ENCODE measurements at regions not wholly inside any gene's neighbourhood (a gene's known extent, or its start where the extent isn't known, plus 50 kb on each side); places are given as distances from the start of the nearest gene placed in this dataset.
"Not testable (repeated sequence)": the region's sequence is repeated elsewhere in the genome, so short reads cannot be mapped to it uniquely, and the experiment has no call there.

DNA sequence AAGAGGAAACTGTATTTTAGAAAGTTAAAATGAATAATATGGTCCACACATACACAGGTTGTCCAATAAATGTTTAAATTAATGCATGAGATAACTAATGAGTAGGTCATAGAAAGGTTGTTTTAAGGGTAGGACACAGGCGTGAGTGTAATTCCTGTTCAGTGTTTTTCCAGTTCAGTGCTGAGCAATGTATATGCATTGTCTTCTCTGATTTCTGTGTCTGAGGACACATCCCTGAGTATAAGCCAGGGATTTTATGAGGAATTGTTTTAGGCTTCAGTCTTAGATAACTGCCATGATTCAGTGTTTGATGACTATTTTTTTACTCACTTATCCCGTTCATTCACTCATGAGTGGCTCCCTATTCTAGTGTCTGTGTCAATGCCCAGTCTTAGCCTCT, 298.5 kb upstream of the TBX18 start:
- DNase-seq (ENCODE audit: extremely low read depth, low read depth) = no peak
- no peak overlapping the region for H3K4me3 ChIP-seq (replicated peaks; ENCODE audit: low read depth, low read length)
- TF ChIP-seq, protein P1, sequence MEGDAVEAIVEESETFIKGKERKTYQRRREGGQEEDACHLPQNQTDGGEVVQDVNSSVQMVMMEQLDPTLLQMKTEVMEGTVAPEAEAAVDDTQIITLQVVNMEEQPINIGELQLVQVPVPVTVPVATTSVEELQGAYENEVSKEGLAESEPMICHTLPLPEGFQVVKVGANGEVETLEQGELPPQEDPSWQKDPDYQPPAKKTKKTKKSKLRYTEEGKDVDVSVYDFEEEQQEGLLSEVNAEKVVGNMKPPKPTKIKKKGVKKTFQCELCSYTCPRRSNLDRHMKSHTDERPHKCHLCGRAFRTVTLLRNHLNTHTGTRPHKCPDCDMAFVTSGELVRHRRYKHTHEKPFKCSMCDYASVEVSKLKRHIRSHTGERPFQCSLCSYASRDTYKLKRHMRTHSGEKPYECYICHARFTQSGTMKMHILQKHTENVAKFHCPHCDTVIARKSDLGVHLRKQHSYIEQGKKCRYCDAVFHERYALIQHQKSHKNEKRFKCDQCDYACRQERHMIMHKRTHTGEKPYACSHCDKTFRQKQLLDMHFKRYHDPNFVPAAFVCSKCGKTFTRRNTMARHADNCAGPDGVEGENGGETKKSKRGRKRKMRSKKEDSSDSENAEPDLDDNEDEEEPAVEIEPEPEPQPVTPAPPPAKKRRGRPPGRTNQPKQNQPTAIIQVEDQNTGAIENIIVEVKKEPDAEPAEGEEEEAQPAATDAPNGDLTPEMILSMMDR (IDR thresholded peaks at IDR 0.05; ENCODE audit: low read depth, low read length, missing control alignments) = no peak

GRCh38 chr6:85058806-85059205, 294.4 kb upstream of the TBX18 start:
- no peak for DNase-seq (ENCODE audit: extremely low read depth, low read depth)
- no peak overlapping the region for H3K4me3 ChIP-seq (replicated peaks; ENCODE audit: low read depth, low read length)
- TF ChIP-seq, protein P1 (IDR thresholded peaks at IDR 0.05; ENCODE audit: low read depth, low read length, missing control alignments) = no peak

- DNase-seq (ENCODE audit: extremely low read depth, low read depth) = no peak
- TF ChIP-seq, protein P1 (IDR thresholded peaks at IDR 0.05; ENCODE audit: low read depth, low read length, missing control alignments) = no peak
- H3K4me3 ChIP-seq (replicated peaks; ENCODE audit: low read depth, low read length) = no peak overlapping the region
Measured at GRCh38 chr6:85050149-85050548, 285.8 kb upstream of the TBX18 start.

- TF ChIP-seq, protein P1 (IDR thresholded peaks at IDR 0.05; ENCODE audit: low read depth, low read length, missing control alignments) = no peak
- no peak overlapping the region for H3K4me3 ChIP-seq (replicated peaks; ENCODE audit: low read depth, low read length)
- no peak for DNase-seq (ENCODE audit: extremely low read depth, low read depth)
Measured at GRCh38 chr6:85049282-85049681, 284.9 kb upstream of the TBX18 start.

- H3K4me3 ChIP-seq (replicated peaks; ENCODE audit: low read depth, low read length) = no peak overlapping the region
- TF ChIP-seq, protein P1 (IDR thresholded peaks at IDR 0.05; ENCODE audit: low read depth, low read length, missing control alignments) = no peak
- DNase-seq (ENCODE audit: extremely low read depth, low read depth) = no peak
Measured at GRCh38 chr6:85047818-85048217, 283.4 kb upstream of the TBX18 start.

DNA sequence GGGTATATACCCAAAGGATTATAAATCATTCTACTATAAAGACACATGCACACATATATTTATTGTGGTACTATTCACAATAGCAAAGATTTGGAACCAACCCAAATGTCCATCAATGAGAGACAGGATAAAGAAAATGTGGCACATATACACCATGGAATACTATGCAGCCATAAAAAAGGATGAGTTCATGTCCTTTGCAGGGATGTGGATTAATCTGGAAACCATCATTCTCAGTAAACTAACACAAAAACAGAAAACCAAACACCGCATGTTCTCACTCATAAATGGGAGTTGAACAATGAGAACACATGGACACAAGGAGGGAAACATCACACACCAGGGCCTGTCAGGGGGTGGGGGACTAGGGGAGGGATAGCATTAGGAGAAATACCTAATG, 281.4 kb upstream of the TBX18 start:
- not testable (repeated sequence) for DNase-seq (ENCODE audit: extremely low read depth, low read depth); H3K4me3 ChIP-seq (replicated peaks; ENCODE audit: low read depth, low read length)

GRCh38 chr6:85044361-85044760, 280.0 kb upstream of the TBX18 start:
- H3K4me3 ChIP-seq (replicated peaks; ENCODE audit: low read depth, low read length) = no peak overlapping the region
- no peak for DNase-seq (ENCODE audit: extremely low read depth, low read depth)

More at GRCh38 chr6:85044361-85044760, 280.0 kb upstream of the TBX18 start:
- TF ChIP-seq, protein P1 (IDR thresholded peaks at IDR 0.05; ENCODE audit: low read depth, low read length, missing control alignments) = no peak
